OCI-LY3 (cell line): ENCODE measurements at regions not wholly inside any gene's neighbourhood (a gene's known extent, or its start where the extent isn't known, plus 50 kb on each side); places are given as distances from the start of the nearest gene placed in this dataset.

Experiments
- EZH2phosphoT487 ChIP-seq: fragments of 200-600 bp; shearing (Covaris generic); IDR thresholded peaks from 2 replicates; pipeline ENCODE4 v1.6.1; 2018; ENCODE audit warnings: antibody characterized with exemption, mixed run types, low read depth
- TF ChIP-seq, protein P1 (sequence below): fragments of 200-600, 300-600 bp; sonication (generic); IDR thresholded peaks from 2 replicates; pipeline ENCODE4 v1.5.1; 2014; ENCODE audit warnings: antibody characterized with exemption, low read length, low read depth

DNA sequence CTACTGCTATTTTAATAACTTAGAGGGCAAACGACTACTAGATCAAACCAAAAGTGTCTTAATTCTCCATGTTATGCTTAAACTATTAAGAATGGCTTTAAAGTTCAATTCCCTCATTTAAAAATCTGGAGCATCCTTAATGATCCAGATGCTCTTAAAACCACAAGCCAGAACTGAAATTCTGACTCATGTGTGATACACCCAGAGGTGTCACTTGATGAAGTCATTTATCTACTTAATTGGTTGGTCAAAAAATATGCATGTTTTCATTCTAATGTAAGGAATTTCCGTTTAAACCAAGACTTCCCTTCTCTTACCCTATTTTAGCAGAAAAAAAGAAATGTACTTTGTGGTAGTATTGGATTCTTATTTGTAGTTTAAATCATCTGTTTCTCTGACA lies 1261.2 kb upstream of the B3GALT2 start:
- TF ChIP-seq, protein P1, sequence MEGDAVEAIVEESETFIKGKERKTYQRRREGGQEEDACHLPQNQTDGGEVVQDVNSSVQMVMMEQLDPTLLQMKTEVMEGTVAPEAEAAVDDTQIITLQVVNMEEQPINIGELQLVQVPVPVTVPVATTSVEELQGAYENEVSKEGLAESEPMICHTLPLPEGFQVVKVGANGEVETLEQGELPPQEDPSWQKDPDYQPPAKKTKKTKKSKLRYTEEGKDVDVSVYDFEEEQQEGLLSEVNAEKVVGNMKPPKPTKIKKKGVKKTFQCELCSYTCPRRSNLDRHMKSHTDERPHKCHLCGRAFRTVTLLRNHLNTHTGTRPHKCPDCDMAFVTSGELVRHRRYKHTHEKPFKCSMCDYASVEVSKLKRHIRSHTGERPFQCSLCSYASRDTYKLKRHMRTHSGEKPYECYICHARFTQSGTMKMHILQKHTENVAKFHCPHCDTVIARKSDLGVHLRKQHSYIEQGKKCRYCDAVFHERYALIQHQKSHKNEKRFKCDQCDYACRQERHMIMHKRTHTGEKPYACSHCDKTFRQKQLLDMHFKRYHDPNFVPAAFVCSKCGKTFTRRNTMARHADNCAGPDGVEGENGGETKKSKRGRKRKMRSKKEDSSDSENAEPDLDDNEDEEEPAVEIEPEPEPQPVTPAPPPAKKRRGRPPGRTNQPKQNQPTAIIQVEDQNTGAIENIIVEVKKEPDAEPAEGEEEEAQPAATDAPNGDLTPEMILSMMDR = no peak
- TF ChIP-seq EZH2phosphoT487 = no peak
